Stimulated activated CD8-positive, alpha-beta memory T cell treated with anti-CD3 and anti-CD28 coated beads, Interleukin-7, amount 100 ng/mL, for 48 hours (primary cell): ENCODE measurements at regions not wholly inside any gene's neighbourhood (a gene's known extent, or its start where the extent isn't known, plus 50 kb on each side); places are given as distances from the start of the nearest gene placed in this dataset.

ENCODE experiments used
- DNase-seq, 2 donors: peaks; one replicate each; pipeline ENCODE4 v3.0.0-alpha.2; 2020; ENCODE audit warnings: low read depth in 1 of 2; ENCODE audit errors: extremely low read depth in 1 of 2

GRCh38 chr11:15757048-15757698 is 599.2 kb downstream of the SOX6 start:
- no peak for DNase-seq

GRCh38 chr11:15758857-15759465 is 597.4 kb downstream of the SOX6 start:
- DNase-seq, result no peak

GRCh38 chr11:15761235-15761634 is 595.1 kb downstream of the SOX6 start:
- DNase-seq, result no peak

GRCh38 chr11:15764326-15764725 is 592.0 kb downstream of the SOX6 start:
- no peak for DNase-seq

- DNase-seq, result no peak
Measured at GRCh38 chr11:15764948-15765347, 591.4 kb downstream of the SOX6 start.

- DNase-seq, result no peak
Measured at GRCh38 chr11:15765530-15765929, 590.8 kb downstream of the SOX6 start.

GRCh38 chr11:15768321-15768720 is 588.0 kb downstream of the SOX6 start:
- no peak for DNase-seq

- no peak for DNase-seq
Measured at GRCh38 chr11:15769203-15769602, 587.1 kb downstream of the SOX6 start.

GRCh38 chr11:15770798-15771414 is 585.4 kb downstream of the SOX6 start:
- DNase-seq, result peak in 1 of 2 donors; percentile 23

GRCh38 chr11:15772547-15772946 is 583.8 kb downstream of the SOX6 start:
- no peak for DNase-seq

- DNase-seq, result no peak
Measured at GRCh38 chr11:15772981-15773380, 583.4 kb downstream of the SOX6 start.

GRCh38 chr11:15773476-15774387 is 582.6 kb downstream of the SOX6 start:
- no peak for DNase-seq

- DNase-seq, result no peak
Measured at GRCh38 chr11:15774388-15774939, 581.9 kb downstream of the SOX6 start.

- no peak for DNase-seq
Measured at GRCh38 chr11:15775015-15775541, 581.3 kb downstream of the SOX6 start.

GRCh38 chr11:15775797-15776196 is 580.5 kb downstream of the SOX6 start:
- no peak for DNase-seq

- no peak for DNase-seq
Measured at GRCh38 chr11:15776366-15776765, 580.0 kb downstream of the SOX6 start.

- no peak for DNase-seq
Measured at GRCh38 chr11:15779518-15779917, 576.8 kb downstream of the SOX6 start.

- DNase-seq, result no peak
Measured at GRCh38 chr11:15780382-15780781, 576.0 kb downstream of the SOX6 start.

- no peak for DNase-seq
Measured at GRCh38 chr11:15780837-15781236, 575.5 kb downstream of the SOX6 start.

- DNase-seq, result no peak
Measured at GRCh38 chr11:15783619-15784018, 572.7 kb downstream of the SOX6 start.
